HCT116 (cell line): ENCODE measurements at regions not wholly inside any gene's neighbourhood (a gene's known extent, or its start where the extent isn't known, plus 50 kb on each side); places are given as distances from the start of the nearest gene placed in this dataset.

Source experiments
- ATAC-seq: fragments of 200-7000 bp; cut with Tn5 transposase; 2 replicates; pipeline ENCODE4 v1.9.1; 2020; ENCODE audit warnings: mild to moderate bottlenecking, moderate library complexity
- BruUV-seq: library from RNA; stranded (reverse); fragments of 400-500 nt; replicated peaks from 2 replicates; lab custom pipeline; 2021; lab: Mats Ljungman, UMichigan
- CTCF ChIA-PET: fragments of 300-600 bp; sonication (Branson Sonifier 250); formaldehyde crosslinking; loops from one replicate; lab custom pipeline; 2021; ENCODE audit warnings: antibody characterized with exemption; lab: Charles Lee
- POLR2A ChIA-PET: fragments of 300-600, 350-600 bp; sonication (Branson Sonifier 250); formaldehyde crosslinking; loops from one replicate; lab custom pipeline; 2021; ENCODE audit warnings: antibody characterized with exemption; lab: Charles Lee
- RAD21 ChIA-PET, 2 experiments: fragments of 300-600 bp; sonication (Branson Sonifier 250); formaldehyde crosslinking; loops; one replicate each; lab custom pipeline; 2023; ENCODE audit warnings: low total read pairs in 2 of 2; ENCODE audit not compliant: uncharacterized antibody in 2 of 2, unreplicated experiment in 2 of 2, low non-redundant PET in 1 of 2; lab: Charles Lee
- DNase-seq: peaks from one replicate; pipeline ENCODE4 v3.0.0-alpha.2; 2010; ENCODE audit warnings: low read depth, low spot score
- H2AFZ ChIP-seq: fragments of 200-600 bp; shearing (Covaris generic), sonication (generic); 2 replicates; pipeline ENCODE4 v1.6.1; 2017; ENCODE audit warnings: low read depth, mixed run types, mixed read lengths, antibody characterized with exemption, low read length; ENCODE audit not compliant: poor library complexity, severe bottlenecking
- H3K27ac ChIP-seq: 2 replicates; pipeline ENCODE4 v1.5.1; 2012; ENCODE audit warnings: low read depth, low read length
- H3K27me3 ChIP-seq: fragments of 200-600 bp; sonication (generic); 2 replicates; pipeline ENCODE4 v1.6.1; 2016; ENCODE audit warnings: mixed run types, low read length, mixed read lengths; ENCODE audit not compliant: insufficient read depth
- H3K36me3 ChIP-seq, 2 experiments: fragments of 200-500 bp in 1 of 2; fragments of 200-600 bp in 1 of 2; sonication (Bioruptor generic) in 1 of 2; sonication (generic) in 1 of 2; 2 replicates each; pipeline versions ENCODE4 v1.5.1 to v1.6.1; 2014 to 2016; ENCODE audit warnings: low read length in 2 of 2, inconsistent platforms in 1 of 2, mixed read lengths in 1 of 2, mixed run types in 1 of 2; ENCODE audit not compliant: insufficient read depth in 2 of 2, control insufficient read depth in 1 of 2
- H3K4me1 ChIP-seq, 2 experiments: fragments of 200-600 bp in 1 of 2; sonication (generic) in 1 of 2; 2 replicates each; pipeline versions ENCODE4 v1.5.1 to v1.6.1; 2012 to 2017; ENCODE audit warnings: low read length in 2 of 2, inconsistent platforms in 1 of 2, mild to moderate bottlenecking in 1 of 2, mixed read lengths in 1 of 2, mixed run types in 1 of 2, moderate library complexity in 1 of 2; ENCODE audit not compliant: insufficient read depth in 2 of 2, control insufficient read depth in 1 of 2
- H3K4me2 ChIP-seq: fragments of 200-600 bp; sonication (generic); 2 replicates; pipeline ENCODE4 v1.6.1; 2017; ENCODE audit warnings: mixed run types, low read length, mixed read lengths
- H3K4me3 ChIP-seq, 2 experiments: fragments of 200-600 bp in 1 of 2; sonication (generic) in 1 of 2; replicated peaks in 1 of 2; 2 replicates each; pipeline ENCODE4 v1.5.1; 2011 to 2016; ENCODE audit warnings: low read length in 2 of 2, control low read depth in 1 of 2, low read depth in 1 of 2, mild to moderate bottlenecking in 1 of 2, mixed read lengths in 1 of 2, mixed run types in 1 of 2
- H3K79me2 ChIP-seq: fragments of 200-600 bp; sonication (generic); 2 replicates; pipeline ENCODE4 v1.6.1; 2017; ENCODE audit warnings: mild to moderate bottlenecking, mixed run types, low read length, moderate library complexity, mixed read lengths; ENCODE audit not compliant: insufficient read depth
- H3K9ac ChIP-seq: fragments of 200-600 bp; sonication (generic); 2 replicates; pipeline ENCODE4 v1.6.1; 2016; ENCODE audit warnings: low read length, mixed read lengths
- H3K9me2 ChIP-seq: fragments of 200-600 bp; sonication (generic), shearing (Covaris generic); 2 replicates; pipeline ENCODE4 v1.6.1; 2017; ENCODE audit warnings: mixed run types, mild to moderate bottlenecking, moderate library complexity; ENCODE audit not compliant: insufficient read depth
- H3K9me3 ChIP-seq, 2 experiments: fragments of 200-500 bp in 1 of 2; fragments of 200-600 bp in 1 of 2; sonication (Bioruptor generic) in 1 of 2; sonication (generic) in 1 of 2; 2 replicates each; pipeline ENCODE4 v1.6.1; 2014 to 2017; ENCODE audit warnings: low read length in 2 of 2, mixed read lengths in 2 of 2, inconsistent platforms in 1 of 2, low read depth in 1 of 2, mild to moderate bottlenecking in 1 of 2, mixed run types in 1 of 2, moderate library complexity in 1 of 2; ENCODE audit not compliant: control insufficient read depth in 1 of 2, insufficient read depth in 1 of 2
- H4K20me1 ChIP-seq: fragments of 200-600 bp; sonication (generic), shearing (Covaris generic); 2 replicates; pipeline ENCODE4 v1.6.1; 2017; ENCODE audit warnings: mixed run types, mild to moderate bottlenecking, moderate library complexity; ENCODE audit not compliant: insufficient read depth
- CBX3 ChIP-seq: IDR thresholded peaks from 2 replicates; pipeline ENCODE4 v1.6.1; 2012; ENCODE audit warnings: low read depth
- EGR1 ChIP-seq: IDR thresholded peaks from 2 replicates; pipeline ENCODE4 v1.6.1; 2012; ENCODE audit warnings: low read depth
- POLR2AphosphoS5 ChIP-seq: IDR thresholded peaks from 2 replicates; pipeline ENCODE4 v1.6.1; 2011; ENCODE audit warnings: mild to moderate bottlenecking, low read depth, low read length, moderate library complexity
- RAD21 ChIP-seq: IDR thresholded peaks from 2 replicates; pipeline ENCODE4 v1.6.1; 2012; ENCODE audit warnings: low read depth, mild to moderate bottlenecking
- SP1 ChIP-seq: IDR thresholded peaks from 2 replicates; pipeline ENCODE4 v1.6.1; 2012; ENCODE audit warnings: low read depth
- SRF ChIP-seq: IDR thresholded peaks from 2 replicates; pipeline ENCODE4 v1.6.1; 2012; ENCODE audit warnings: low read depth
- YY1 ChIP-seq: IDR thresholded peaks from 2 replicates; pipeline ENCODE4 v1.6.1; 2011; ENCODE audit warnings: low read length, low read depth, moderate library complexity, mild to moderate bottlenecking; ENCODE audit not compliant: insufficient replicate concordance; ENCODE audit errors: extremely low read depth
- ZFX ChIP-seq: fragments of 450-650 bp; IDR thresholded peaks from 2 replicates; pipeline ENCODE4 v1.6.1; 2017
- intact Hi-C: fragments of 100-400 bp; cut with micrococcal nuclease; formaldehyde crosslinking; loops from 2 replicates; pipeline ENCODE4 v1.10.0; 2022
- TF ChIP-seq, protein P1 (sequence below): IDR thresholded peaks from 2 replicates; pipeline ENCODE4 v1.6.1; 2011; ENCODE audit warnings: mild to moderate bottlenecking, low read length, moderate library complexity; ENCODE audit not compliant: insufficient replicate concordance; ENCODE audit errors: extremely low read depth
- TF ChIP-seq, protein P2 (sequence below), 3 experiments: fragments of 200-600 bp in 1 of 3; sonication (generic) in 1 of 3; IDR thresholded peaks in 2 of 3; conservative IDR thresholded peaks in 1 of 3; 2 replicates each; pipeline ENCODE4 v1.5.1; 2012 to 2017; ENCODE audit warnings: low read depth in 2 of 3, low read length in 2 of 3, antibody characterized with exemption in 1 of 3, borderline replicate concordance in 1 of 3, control low read depth in 1 of 3, mild to moderate bottlenecking in 1 of 3, mixed read lengths in 1 of 3, mixed run types in 1 of 3, moderate library complexity in 1 of 3; ENCODE audit not compliant: insufficient read depth in 1 of 3

DNA sequence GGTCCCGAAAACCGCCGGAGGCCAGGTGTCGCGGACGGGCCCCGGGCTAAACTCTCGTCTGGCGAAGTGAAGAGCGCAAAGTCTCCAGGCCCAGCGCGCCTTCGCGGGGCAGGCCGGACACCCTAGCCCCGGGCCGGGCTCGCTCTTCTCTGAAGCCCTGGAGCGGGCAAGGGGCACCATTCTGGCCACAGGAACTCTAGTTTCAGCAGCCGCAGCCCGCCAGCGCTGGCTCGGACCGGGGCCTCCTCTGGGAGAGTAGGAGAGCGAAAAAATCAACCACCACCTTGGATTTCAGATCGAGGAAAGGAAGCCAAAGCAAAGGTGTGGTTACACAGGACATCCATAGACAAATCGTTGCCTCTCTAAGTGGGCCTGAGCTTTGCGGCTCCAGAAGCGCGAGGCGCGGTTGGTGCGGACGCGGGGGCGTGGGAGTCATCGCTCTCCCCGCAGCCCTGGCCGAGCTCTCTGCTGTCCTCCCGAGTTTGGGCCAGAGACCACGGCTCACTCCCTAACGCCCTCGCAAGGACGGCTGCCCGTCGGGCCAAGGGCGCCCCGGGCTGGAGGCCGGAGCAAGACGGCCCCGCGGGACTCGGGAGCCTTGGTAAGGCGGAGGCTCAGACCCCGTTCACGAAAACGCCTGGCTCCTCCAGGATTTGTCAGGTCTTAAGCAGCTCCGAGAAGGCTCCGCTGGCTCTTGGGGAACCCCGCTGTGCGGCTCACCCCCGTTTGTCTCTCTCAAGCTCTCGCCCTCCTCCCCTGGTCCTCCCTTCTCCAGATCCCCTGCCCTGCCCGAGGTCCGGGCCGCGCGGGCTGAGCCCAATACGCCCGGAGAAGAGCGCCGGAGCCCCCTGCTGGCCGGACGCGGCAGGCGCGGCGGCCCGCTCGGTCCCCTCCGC lies 132.9 kb upstream of the DPYD start (continued):
- TF ChIP-seq, protein P1, sequence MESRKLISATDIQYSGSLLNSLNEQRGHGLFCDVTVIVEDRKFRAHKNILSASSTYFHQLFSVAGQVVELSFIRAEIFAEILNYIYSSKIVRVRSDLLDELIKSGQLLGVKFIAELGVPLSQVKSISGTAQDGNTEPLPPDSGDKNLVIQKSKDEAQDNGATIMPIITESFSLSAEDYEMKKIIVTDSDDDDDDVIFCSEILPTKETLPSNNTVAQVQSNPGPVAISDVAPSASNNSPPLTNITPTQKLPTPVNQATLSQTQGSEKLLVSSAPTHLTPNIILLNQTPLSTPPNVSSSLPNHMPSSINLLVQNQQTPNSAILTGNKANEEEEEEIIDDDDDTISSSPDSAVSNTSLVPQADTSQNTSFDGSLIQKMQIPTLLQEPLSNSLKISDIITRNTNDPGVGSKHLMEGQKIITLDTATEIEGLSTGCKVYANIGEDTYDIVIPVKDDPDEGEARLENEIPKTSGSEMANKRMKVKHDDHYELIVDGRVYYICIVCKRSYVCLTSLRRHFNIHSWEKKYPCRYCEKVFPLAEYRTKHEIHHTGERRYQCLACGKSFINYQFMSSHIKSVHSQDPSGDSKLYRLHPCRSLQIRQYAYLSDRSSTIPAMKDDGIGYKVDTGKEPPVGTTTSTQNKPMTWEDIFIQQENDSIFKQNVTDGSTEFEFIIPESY = no peak
- TF ChIP-seq SP1 (no peak), YY1 (no peak)

DNA sequence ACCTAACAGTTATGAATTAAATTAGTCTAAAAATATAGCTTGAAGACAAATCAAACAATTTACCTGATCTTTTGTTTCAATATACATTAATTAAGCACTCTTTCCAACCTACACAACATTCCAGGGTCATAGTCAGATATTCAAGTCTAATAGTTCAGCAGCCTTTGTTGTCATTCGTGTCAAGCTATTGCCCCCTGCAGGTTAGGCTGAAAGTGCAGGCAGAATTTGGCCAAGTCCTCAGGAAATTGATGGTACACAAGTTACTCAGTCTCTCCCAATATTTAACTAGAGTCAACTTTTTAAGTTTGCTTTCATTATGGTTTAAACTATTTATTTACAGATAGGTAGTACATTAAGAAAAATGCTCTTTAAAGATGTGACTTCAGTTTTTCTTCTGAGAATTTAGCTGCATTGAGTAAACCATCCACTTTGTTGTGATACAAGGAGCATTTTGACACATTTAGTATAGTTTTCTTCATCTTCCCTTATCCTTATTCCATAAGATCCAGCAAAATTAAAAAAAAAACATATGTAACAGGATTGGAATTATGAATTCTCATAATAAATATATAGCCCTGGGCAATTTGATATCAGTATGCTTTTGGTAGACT lies 130.3 kb upstream of the DPYD start:
- RAD21 ChIA-PET = no interaction called here
- intact Hi-C loops = loop anchor here (2.0 to 10.0 kb wide), 8 partner anchors 229 to 1816 kb away; no protein-coding TSS in a partner anchor
- Histone ChIP-seq H2AFZ (no peak overlapping the region), H3K79me2 (no peaks in the 10 kb centered on the region), H4K20me1 (no peaks in the 10 kb centered on the region), H3K9me3 (no peaks in the 10 kb centered on the region), H3K4me2 (no peak overlapping the region), H3K9ac (no peak overlapping the region), H3K27ac (no peak overlapping the region), H3K9me2 (no peaks in the 10 kb centered on the region), H3K27me3 (no peaks in the 10 kb centered on the region), H3K4me1 (no peaks in the 10 kb centered on the region), H3K36me3 (no peaks in the 10 kb centered on the region), H3K4me3 (no peak overlapping the region)
- BruUV-seq = no TSS peak
- ATAC-seq (peak; percentile 41; the same call in 1 of the 2 replicates), DNase-seq (peak; percentile 51)
- TF ChIP-seq EGR1 = no peak
- no peak for TF ChIP-seq POLR2AphosphoS5
- TF ChIP-seq SRF = no peak
- no peak for TF ChIP-seq ZFX
- TF ChIP-seq, protein P2, sequence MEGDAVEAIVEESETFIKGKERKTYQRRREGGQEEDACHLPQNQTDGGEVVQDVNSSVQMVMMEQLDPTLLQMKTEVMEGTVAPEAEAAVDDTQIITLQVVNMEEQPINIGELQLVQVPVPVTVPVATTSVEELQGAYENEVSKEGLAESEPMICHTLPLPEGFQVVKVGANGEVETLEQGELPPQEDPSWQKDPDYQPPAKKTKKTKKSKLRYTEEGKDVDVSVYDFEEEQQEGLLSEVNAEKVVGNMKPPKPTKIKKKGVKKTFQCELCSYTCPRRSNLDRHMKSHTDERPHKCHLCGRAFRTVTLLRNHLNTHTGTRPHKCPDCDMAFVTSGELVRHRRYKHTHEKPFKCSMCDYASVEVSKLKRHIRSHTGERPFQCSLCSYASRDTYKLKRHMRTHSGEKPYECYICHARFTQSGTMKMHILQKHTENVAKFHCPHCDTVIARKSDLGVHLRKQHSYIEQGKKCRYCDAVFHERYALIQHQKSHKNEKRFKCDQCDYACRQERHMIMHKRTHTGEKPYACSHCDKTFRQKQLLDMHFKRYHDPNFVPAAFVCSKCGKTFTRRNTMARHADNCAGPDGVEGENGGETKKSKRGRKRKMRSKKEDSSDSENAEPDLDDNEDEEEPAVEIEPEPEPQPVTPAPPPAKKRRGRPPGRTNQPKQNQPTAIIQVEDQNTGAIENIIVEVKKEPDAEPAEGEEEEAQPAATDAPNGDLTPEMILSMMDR (IDR thresholded peaks at IDR 0.05 in 2 of 3, conservative IDR thresholded peaks at IDR 0.05 in 1 of 3; ENCODE audit: borderline replicate concordance in 1 of 3, insufficient read depth in 1 of 3, low read depth in 2 of 3, low read length in 2 of 3) = peak; percentile 66 to 89 (median 86)
- TF ChIP-seq RAD21 = peak; percentile 89
- TF ChIP-seq CBX3 = no peak
- CTCF ChIA-PET = interaction anchor here (1.0 kb wide), 2 partner anchors 23 to 417 kb away, joined by 3 read pairs; no protein-coding TSS in a partner anchor
- POLR2A ChIA-PET = no interaction called here
